ENCODE measurements at regions not wholly inside any gene's neighbourhood (a gene's known extent, or its start where the extent isn't known, plus 50 kb on each side); places are given as distances from the start of the nearest gene placed in this dataset.

GRCh38 chr9:104448036-104448435 is 56.0 kb upstream of the OR13F1 start:
- peak in 1 of 3 donors; percentile 4 for DNase-seq
